Astrocyte (in vitro differentiated cells and primary cell): ENCODE measurements at regions not wholly inside any gene's neighbourhood (a gene's known extent, or its start where the extent isn't known, plus 50 kb on each side); places are given as distances from the start of the nearest gene placed in this dataset.

Experiments used
- EZH2 ChIP-seq: IDR thresholded peaks from 2 replicates; pipeline ENCODE4 v1.6.1; 2012; ENCODE audit warnings: mild to moderate bottlenecking, low read length, inconsistent platforms; ENCODE audit not compliant: insufficient read depth
- TF ChIP-seq, protein P1 (sequence below): IDR thresholded peaks from 2 replicates; pipeline ENCODE4 v1.5.1; 2011; ENCODE audit warnings: low read depth, mild to moderate bottlenecking, inconsistent platforms, low read length, moderate library complexity; ENCODE audit not compliant: insufficient read depth

DNA sequence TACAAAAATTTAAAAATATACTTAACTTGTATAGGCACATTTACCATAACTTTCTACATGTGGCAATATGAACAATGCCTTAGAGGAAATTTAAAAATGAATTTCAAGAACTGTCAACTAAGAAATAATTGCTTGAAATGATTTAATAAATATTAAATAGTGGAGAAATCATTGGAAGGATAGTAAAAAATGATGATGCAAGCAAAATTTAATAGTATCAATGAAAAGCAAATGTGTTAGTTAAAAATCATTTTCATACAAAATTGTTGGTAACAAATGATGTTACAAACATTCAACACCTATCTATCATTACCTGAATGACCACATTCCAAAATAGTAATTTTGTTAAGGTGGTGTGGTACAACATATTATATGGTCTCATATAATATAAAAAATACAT is 331.0 kb downstream of the HAO1 start:
- TF ChIP-seq, protein P1, sequence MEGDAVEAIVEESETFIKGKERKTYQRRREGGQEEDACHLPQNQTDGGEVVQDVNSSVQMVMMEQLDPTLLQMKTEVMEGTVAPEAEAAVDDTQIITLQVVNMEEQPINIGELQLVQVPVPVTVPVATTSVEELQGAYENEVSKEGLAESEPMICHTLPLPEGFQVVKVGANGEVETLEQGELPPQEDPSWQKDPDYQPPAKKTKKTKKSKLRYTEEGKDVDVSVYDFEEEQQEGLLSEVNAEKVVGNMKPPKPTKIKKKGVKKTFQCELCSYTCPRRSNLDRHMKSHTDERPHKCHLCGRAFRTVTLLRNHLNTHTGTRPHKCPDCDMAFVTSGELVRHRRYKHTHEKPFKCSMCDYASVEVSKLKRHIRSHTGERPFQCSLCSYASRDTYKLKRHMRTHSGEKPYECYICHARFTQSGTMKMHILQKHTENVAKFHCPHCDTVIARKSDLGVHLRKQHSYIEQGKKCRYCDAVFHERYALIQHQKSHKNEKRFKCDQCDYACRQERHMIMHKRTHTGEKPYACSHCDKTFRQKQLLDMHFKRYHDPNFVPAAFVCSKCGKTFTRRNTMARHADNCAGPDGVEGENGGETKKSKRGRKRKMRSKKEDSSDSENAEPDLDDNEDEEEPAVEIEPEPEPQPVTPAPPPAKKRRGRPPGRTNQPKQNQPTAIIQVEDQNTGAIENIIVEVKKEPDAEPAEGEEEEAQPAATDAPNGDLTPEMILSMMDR, result no peak
- no peak for TF ChIP-seq EZH2
